A172 (cell line): ENCODE measurements at regions not wholly inside any gene's neighbourhood (a gene's known extent, or its start where the extent isn't known, plus 50 kb on each side); places are given as distances from the start of the nearest gene placed in this dataset.
"Not testable (repeated sequence)": the region's sequence is repeated elsewhere in the genome, so short reads cannot be mapped to it uniquely, and the experiment has no call there.

Experiments
- DNase-seq: peaks from one replicate; pipeline ENCODE4 v3.0.0-alpha.2; 2015; ENCODE audit warnings: low spot score

DNA sequence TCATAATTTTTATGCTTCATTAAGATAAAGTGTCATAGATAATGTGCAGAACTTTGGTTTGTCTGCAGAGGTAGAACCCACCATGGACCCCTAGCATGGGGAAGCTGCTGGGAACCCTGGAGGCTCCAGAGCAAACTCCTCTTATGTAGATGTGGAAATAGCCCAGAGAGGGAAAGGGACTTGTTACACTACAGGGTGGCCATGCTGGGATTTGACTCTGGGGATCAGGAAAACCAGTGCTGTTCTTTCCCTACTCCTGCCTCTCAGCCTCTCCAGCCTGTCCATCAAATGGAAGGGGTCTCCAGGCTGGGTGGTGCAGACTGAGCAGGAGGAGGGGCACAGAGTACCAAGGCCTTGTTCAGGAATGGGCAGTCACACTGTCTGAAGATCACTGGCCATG is 54.2 kb downstream of the MSX1 start:
- DNase-seq: no peak

DNA sequence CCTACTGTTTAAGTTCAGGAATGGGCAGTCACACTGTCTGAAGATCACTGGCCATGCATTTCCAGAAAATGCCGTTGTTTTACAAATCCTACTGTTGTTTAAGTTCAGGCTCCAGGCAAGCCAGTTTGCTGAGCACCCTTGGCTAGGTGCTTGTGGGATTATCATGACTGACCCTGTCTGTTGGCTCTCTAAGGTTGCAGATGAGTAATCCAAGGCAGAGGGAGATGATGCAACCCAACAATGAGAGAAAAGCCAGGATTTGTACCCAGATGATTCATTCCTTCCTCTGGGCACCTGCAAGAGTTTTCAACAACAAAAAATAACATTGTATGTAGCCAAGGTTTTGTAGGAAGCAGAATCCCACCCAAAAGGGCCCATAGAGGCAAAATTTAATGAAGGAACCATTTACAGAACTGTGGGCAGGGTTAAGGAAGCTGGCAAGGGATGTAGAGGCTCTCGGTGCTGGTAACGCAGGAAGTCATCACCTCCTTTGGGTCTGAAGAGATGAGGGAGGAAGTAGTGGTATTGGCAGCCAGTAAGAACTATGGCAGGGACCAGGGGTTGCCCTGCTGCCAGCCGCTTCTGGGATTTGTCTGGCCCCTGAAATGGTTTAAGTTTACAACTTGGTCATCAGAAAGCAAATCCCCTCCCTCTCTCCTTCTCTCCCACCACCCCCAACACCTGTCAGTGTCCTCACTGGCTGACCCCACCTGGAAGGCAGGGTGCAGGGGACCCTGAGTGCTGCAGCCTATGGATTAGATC is 54.8 kb downstream of the MSX1 start:
- DNase-seq: no peak

DNA sequence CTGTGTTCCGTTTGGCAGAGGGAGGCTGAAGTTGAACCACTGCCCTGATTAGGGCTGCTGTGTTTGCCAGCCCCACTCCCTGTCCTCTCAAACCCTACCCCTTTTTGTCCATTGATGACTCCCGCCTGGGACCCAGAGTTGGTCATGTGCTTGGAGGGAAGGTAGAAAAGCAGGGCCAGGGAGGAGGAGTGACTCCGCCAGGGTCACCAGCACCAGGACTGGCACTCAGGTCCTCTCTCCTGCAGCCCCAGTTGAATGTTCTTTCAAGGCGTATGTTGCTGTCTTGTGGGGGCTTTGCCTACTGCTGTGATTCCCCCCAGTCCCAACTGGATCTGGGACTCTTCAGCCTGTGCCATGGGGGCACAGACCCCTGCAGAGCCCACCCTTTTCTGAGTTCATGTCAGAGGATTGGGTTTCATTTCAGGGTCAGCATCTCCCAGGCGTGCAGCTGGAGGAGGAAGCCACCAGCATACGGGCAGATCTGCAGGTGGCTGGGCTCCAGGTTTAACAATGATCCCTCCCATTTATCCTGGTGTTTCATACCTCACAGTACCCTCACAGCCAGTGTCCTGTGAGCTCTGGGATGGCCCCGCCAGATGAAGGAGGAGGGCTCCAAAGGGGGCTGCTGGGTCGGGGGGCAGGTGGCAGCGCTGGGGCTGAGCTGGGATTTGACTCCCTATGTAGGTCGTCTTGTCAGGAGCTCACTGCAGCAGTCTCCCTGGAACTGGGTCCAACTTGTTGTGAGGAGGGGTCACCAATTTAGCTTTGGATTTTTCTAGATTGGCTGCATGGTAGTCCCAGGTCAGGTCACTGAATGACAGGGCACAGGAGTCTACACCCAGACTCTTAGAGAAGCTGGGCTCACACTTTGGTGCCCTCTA is 55.7 kb downstream of the MSX1 start:
- DNase-seq: no peak

DNA sequence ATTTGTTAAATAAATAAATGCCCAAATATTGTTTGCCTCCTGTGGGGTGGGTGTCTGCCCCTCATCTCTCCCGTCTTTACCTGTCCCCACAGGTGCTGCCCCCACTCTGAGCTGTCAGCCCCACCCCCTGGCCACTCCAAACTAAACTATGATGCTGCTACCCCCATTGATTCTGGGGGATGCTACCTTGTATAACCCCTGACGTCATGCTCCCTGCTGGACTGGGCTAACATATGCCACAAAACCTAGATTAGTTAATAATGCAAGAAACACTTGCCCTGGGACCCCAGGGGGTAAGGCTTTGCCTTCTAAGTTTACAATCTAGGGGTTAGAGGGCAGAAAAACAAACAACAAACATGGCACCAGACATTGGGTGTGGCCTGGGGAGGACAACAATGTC is 58.6 kb downstream of the MSX1 start:
- no peak for DNase-seq

GRCh38 chr4:4919927-4920326 is 60.5 kb downstream of the MSX1 start:
- DNase-seq: peak; percentile 4

DNA sequence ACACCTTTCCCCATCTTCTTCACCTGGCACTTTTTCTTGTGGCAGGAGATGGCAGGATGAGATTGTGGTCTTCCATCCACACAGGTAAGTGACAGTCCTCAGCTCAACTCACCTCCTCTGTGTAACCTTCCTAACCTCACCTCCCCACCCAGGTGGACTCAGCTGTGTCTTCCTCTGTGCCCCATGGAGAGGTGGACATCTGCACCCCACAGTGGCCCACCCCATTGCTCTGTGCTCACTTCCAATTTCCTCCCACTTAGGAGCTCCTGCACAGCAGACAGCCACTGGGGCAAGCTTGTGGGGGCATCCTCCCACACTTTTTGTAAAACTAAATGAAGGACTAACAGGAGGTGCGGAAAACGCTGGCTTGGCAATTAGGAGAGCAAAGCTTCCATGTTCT is 61.6 kb downstream of the MSX1 start:
- no peak for DNase-seq

DNA sequence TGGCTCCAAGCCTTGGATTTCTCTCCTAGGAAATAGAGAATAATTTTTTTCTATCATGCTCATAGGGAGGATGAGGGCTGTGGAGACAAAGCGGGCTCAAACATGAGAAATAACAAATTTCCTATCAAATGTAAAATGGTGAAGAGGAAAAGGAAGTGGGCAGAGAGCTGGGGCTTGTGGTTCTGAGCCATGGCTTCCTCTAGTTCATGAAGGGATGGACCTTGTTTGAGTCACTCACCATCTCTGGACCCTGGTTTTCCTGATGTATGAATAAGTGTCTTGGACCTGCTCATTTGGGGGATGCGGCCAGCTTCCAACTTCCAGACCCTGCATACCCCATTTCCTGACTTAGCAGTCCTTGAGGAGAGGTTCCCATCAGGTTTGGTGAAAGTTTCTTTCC is 63.0 kb downstream of the MSX1 start:
- DNase-seq: no peak

DNA sequence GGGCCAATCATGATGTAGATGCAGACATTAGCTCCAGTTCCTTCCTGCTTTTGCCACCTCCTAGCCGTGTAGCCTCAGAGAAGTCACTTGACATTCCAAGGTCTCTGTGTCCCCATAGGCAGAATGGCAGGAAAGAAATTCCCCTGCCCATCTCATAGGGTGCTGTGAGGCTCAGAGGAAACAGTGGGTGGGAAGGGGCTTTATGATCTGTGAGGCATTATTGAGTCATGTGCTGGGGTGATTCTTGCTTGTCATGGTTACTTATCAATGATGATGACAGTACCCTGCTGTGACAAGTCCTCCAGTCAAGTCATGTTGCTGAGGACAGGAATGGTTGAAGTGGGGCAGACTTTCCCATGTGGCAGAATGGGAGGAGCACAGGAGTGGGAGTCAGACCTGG is 63.7 kb downstream of the MSX1 start:
- DNase-seq: no peak

- DNase-seq: no peak
Observed at GRCh38 chr4:4930677-4931076, 71.2 kb downstream of the MSX1 start.

DNA sequence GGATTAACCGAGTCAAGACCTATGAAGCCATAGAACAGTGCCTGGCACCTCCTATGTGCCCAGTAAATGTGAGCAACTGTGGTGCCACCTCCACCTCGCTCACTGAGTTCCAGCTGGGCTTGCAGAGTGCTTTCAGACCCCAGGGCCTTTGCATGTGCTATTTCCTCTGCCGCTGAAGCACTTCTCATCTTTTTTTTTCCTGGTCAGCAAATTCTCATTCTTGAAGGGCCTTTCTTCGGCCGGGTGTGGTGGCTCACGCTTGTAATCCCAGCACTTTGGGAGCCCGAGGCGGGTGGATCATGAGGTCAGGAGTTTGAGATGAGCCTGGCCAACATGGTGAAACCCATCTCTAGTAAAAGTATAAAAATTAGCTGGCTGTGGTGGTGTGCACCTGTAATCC is 76.5 kb downstream of the MSX1 start:
- DNase-seq: no peak

DNA sequence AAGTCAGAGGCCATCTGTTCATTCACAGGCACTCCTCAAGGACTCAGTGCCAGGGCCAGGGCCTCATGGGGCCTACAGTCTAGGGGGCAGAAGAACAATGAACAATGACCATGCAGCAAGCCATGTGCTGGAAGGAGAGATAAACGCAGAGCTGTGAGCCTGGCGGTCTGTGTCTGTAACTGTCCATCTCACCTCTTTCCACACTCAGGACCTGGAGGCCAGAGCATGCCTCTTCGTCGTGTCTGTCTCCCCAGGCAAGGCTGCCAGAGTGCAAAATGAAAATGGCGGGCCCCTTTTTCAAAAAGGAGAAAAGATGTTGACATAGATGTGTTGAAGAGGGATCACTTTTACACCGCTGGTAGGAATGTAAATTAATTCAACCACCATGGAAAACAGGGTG is 78.5 kb downstream of the MSX1 start:
- DNase-seq: no peak

- DNase-seq: no peak
Observed at GRCh38 chr4:4941751-4942150, 77.5 kb downstream of the CYTL1 start.

- DNase-seq: no peak
Observed at GRCh38 chr4:4942658-4943057, 76.6 kb downstream of the CYTL1 start.

GRCh38 chr4:4945021-4945420 is 74.2 kb downstream of the CYTL1 start:
- DNase-seq: no peak

DNA sequence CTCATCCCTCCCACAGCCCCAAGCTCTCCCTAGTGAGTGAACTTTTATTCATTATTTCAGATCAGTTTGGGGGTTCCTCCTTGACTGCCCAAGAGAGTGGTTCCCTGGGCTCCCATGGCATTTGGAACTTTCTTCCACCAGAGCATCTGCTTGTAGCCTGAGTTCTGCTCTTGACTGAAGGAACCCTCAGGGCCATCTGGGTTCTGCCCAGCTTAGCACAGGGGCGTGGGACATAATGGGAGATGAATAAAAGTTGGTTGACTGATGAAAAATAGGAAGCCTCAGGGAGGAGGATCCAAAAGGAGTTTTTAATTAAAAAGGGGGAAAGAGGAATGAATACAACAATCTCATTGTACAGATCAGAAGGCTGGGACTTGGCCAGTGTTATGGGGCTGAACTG is 73.4 kb downstream of the CYTL1 start:
- no peak for DNase-seq

- no peak for DNase-seq
Observed at GRCh38 chr4:4946416-4946815, 72.8 kb downstream of the CYTL1 start.

GRCh38 chr4:4947721-4948120 is 71.5 kb downstream of the CYTL1 start:
- no peak for DNase-seq

GRCh38 chr4:4948370-4948769 is 70.9 kb downstream of the CYTL1 start:
- DNase-seq: no peak

DNA sequence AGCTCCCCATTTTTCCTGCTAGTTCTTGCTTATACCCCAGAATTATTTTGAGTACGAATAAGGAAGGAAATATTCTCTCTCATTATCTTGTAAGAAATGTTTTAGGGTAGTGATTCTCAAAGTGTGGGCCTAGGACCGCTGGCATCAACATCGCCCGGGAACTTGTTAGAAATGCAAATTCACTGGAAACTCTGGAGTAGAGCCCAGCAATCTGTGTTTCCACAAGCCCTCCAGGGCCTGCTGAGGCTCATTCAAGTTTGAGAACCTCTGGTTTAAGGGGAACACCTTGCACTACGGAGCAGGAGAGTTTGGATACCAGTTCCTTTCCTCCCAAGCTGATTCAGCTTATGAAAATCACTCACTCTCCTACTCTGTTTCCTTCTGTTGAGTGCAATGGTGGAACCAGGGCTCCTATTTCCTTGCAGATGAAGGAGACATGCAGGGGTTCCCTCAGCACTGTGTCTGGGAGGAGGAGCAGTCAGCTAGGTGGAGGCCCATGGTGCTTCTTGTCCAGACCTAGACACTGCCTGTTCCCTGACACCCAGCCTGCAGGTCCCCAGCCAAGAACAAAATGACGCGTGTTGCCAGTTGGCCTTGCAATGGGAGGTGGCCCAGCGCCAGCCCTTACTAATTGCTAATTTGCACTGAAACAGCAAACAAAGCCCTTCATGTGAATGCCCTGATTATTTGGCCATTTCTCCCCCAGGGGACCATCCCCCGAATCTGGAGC is 68.5 kb downstream of the CYTL1 start:
- DNase-seq: no peak

DNA sequence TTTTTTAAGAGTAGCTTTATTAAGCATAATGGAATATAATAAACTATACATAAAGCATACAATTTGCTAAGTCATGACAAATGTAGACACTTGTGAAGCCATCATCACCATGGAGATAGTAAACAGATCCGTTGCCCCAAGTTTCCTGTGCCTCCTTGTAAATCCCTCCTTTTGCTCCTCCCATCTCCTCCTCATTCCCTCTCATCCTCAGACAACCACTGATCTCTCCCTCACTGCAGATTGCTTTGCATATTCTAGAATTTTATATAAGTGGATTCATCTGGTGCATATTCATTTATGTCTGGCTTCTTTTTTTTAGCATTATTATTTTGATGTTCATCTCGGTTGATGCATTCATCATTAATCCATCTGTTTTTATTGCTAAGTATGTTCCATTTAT is 67.0 kb downstream of the CYTL1 start:
- no peak for DNase-seq

- not testable (repeated sequence) for DNase-seq
Observed at GRCh38 chr4:4959344-4960074, 59.7 kb downstream of the CYTL1 start.

- no peak for DNase-seq
Observed at GRCh38 chr4:4960574-4960973, 58.7 kb downstream of the CYTL1 start.
